Parathyroid adenoma (tissue), 2 donors: ENCODE measurements at regions not wholly inside any gene's neighbourhood (a gene's known extent, or its start where the extent isn't known, plus 50 kb on each side); places are given as distances from the start of the nearest gene placed in this dataset.

Experiments
- H2AFZ ChIP-seq: fragments of 300-600 bp; sonication (generic); one replicate; pipeline ENCODE4 v1.7.0; 2017; ENCODE audit warnings: antibody characterized with exemption, mild to moderate bottlenecking
- H3K27ac ChIP-seq: fragments of 300-600 bp; sonication (generic); one replicate; pipeline ENCODE4 v1.7.0; 2017
- H3K27me3 ChIP-seq: fragments of 300-600 bp; sonication (generic); one replicate; pipeline ENCODE4 v1.7.0; 2017; ENCODE audit warnings: low read length; ENCODE audit not compliant: control insufficient read depth, insufficient read depth
- H3K36me3 ChIP-seq: fragments of 300-600 bp; sonication (generic); one replicate; pipeline ENCODE4 v1.7.0; 2017; ENCODE audit warnings: low read length; ENCODE audit not compliant: control insufficient read depth, insufficient read depth
- H3K4me1 ChIP-seq: fragments of 300-600 bp; sonication (generic); one replicate; pipeline ENCODE4 v1.7.0; 2017; ENCODE audit warnings: control low read depth
- H3K4me2 ChIP-seq: fragments of 300-600 bp; sonication (generic); one replicate; pipeline ENCODE4 v1.7.0; 2017; ENCODE audit warnings: low read length
- H3K4me3 ChIP-seq: fragments of 300-600 bp; sonication (generic); one replicate; pipeline ENCODE4 v1.7.0; 2017; ENCODE audit warnings: low read depth, low read length
- H3K79me2 ChIP-seq: fragments of 300-600 bp; sonication (generic); one replicate; pipeline ENCODE4 v1.7.0; 2017; ENCODE audit warnings: control low read depth
- H3K9ac ChIP-seq: fragments of 300-600 bp; sonication (generic); one replicate; pipeline ENCODE4 v1.7.0; 2017; ENCODE audit warnings: mild to moderate bottlenecking
- H3K9me3 ChIP-seq: fragments of 300-600 bp; sonication (generic); one replicate; pipeline ENCODE4 v1.7.0; 2017; ENCODE audit warnings: low read length; ENCODE audit not compliant: control insufficient read depth
- TF ChIP-seq, protein P1 (sequence below): fragments of 300-600 bp; sonication (generic); IDR thresholded peaks from one replicate; pipeline ENCODE4 v1.7.0; 2017; ENCODE audit warnings: antibody characterized with exemption, mild to moderate bottlenecking
- donor health status: primary hyperparathyroidism.

DNA sequence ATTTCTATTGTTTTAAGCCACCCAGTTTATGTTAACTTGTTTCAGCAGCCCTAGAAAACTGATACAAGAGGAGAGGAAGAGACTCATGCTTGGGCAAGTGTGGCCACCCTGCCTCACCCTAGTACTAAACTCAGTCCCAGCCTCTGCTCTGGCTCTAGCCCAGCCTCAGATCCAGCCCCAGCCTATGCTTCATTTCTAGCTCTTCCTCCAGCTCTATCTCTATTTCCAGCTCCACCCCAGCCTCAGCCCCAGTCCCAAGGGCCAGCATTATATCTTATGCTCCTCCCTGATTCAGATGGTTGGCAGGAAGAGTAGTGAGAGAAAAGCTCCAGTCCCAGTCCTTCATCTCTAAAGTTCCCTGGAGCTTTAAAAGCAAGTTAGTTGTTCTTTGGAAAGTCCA, 535.5 kb downstream of the PTPRC start:
- no peaks in the 10 kb centered on the region for H3K27me3 ChIP-seq
- H3K27ac ChIP-seq = no peak overlapping the region
- TF ChIP-seq, protein P1, sequence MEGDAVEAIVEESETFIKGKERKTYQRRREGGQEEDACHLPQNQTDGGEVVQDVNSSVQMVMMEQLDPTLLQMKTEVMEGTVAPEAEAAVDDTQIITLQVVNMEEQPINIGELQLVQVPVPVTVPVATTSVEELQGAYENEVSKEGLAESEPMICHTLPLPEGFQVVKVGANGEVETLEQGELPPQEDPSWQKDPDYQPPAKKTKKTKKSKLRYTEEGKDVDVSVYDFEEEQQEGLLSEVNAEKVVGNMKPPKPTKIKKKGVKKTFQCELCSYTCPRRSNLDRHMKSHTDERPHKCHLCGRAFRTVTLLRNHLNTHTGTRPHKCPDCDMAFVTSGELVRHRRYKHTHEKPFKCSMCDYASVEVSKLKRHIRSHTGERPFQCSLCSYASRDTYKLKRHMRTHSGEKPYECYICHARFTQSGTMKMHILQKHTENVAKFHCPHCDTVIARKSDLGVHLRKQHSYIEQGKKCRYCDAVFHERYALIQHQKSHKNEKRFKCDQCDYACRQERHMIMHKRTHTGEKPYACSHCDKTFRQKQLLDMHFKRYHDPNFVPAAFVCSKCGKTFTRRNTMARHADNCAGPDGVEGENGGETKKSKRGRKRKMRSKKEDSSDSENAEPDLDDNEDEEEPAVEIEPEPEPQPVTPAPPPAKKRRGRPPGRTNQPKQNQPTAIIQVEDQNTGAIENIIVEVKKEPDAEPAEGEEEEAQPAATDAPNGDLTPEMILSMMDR = no peak
- no peak overlapping the region for H2AFZ ChIP-seq
- H3K4me2 ChIP-seq = no peak overlapping the region
- H3K4me1 ChIP-seq = no peaks in the 10 kb centered on the region
- no peaks in the 10 kb centered on the region for H3K9me3 ChIP-seq
- no peaks in the 10 kb centered on the region for H3K79me2 ChIP-seq
- no peak overlapping the region for H3K9ac ChIP-seq
- no peaks in the 10 kb centered on the region for H3K36me3 ChIP-seq
- no peak overlapping the region for H3K4me3 ChIP-seq

DNA sequence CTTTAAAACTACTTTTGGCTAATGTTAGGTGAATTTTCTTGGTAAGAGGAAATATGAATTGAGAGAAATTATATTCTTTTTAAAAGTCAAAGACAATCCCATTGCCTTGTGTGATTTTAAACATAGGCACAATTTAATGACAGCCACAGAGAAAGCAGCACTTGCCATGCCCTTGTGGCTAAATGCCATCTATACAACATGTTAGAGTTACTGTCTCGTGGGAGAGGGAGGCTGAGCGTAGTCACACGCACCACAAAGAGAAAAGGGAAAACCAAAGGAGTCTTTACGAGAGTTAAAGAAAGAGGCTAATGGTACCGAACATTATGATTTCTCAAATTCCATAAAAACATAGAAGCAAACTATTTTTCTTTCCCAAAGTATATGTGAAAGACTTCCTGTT, 537.9 kb downstream of the PTPRC start:
- H3K27me3 ChIP-seq = no peaks in the 10 kb centered on the region
- H3K9me3 ChIP-seq = no peaks in the 10 kb centered on the region
- no peak overlapping the region for H3K9ac ChIP-seq
- TF ChIP-seq, protein P1 = no peak
- H3K4me3 ChIP-seq = no peak overlapping the region
- H3K79me2 ChIP-seq = no peaks in the 10 kb centered on the region
- H3K4me2 ChIP-seq = no peak overlapping the region
- no peaks in the 10 kb centered on the region for H3K36me3 ChIP-seq
- H3K4me1 ChIP-seq = no peaks in the 10 kb centered on the region
- H3K27ac ChIP-seq = no peak overlapping the region
- no peak overlapping the region for H2AFZ ChIP-seq

DNA sequence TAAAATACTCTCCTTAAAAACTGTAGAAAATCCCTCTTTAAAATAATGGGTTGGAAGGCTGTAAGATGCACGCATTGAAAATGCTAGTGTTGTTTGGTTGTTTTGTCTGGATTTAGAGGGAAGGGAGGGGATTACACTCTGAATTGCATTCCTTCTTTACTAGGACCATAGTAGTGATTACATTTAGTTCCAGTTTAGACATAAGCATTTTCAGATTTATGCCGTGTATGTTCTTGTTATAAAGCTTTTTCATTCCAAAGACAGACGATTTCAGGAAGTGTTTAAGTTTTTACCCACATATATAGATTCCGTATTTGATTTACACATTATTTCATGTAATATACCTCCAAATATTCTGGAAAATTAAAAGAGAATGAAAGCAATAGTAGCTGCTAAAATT, 538.4 kb downstream of the PTPRC start:
- no peaks in the 10 kb centered on the region for H3K27me3 ChIP-seq
- H3K4me2 ChIP-seq = no peak overlapping the region
- H3K27ac ChIP-seq = no peak overlapping the region
- no peaks in the 10 kb centered on the region for H3K4me1 ChIP-seq
- no peaks in the 10 kb centered on the region for H3K79me2 ChIP-seq
- H3K9me3 ChIP-seq = no peaks in the 10 kb centered on the region
- no peak overlapping the region for H3K4me3 ChIP-seq
- no peak overlapping the region for H3K9ac ChIP-seq
- H3K36me3 ChIP-seq = no peaks in the 10 kb centered on the region
- no peak overlapping the region for H2AFZ ChIP-seq
- TF ChIP-seq, protein P1 = no peak

DNA sequence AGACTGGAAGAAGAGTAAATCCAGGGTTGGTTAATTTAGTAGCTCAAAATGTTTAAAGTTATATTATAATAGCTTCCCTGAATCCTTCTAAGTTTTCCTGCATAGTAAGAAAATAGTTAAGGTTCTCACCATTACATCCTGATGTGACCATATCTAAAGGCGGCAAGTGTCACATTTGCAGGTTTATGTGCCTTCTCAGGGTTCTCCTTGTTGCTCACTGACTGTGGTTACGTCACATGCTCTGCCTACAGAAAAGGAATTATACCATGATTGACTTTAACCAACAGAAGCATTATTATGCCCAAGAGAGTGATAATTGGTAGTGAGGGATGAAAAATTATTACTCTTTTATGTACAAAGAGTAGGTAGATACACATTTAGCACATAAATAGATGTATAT, 539.8 kb downstream of the PTPRC start:
- H2AFZ ChIP-seq = no peak overlapping the region
- no peaks in the 10 kb centered on the region for H3K36me3 ChIP-seq
- H3K4me3 ChIP-seq = no peak overlapping the region
- TF ChIP-seq, protein P1 = no peak
- H3K9me3 ChIP-seq = no peaks in the 10 kb centered on the region
- no peak overlapping the region for H3K4me2 ChIP-seq
- no peaks in the 10 kb centered on the region for H3K4me1 ChIP-seq
- H3K79me2 ChIP-seq = no peaks in the 10 kb centered on the region
- no peak overlapping the region for H3K27ac ChIP-seq
- no peaks in the 10 kb centered on the region for H3K27me3 ChIP-seq
- H3K9ac ChIP-seq = no peak overlapping the region

DNA sequence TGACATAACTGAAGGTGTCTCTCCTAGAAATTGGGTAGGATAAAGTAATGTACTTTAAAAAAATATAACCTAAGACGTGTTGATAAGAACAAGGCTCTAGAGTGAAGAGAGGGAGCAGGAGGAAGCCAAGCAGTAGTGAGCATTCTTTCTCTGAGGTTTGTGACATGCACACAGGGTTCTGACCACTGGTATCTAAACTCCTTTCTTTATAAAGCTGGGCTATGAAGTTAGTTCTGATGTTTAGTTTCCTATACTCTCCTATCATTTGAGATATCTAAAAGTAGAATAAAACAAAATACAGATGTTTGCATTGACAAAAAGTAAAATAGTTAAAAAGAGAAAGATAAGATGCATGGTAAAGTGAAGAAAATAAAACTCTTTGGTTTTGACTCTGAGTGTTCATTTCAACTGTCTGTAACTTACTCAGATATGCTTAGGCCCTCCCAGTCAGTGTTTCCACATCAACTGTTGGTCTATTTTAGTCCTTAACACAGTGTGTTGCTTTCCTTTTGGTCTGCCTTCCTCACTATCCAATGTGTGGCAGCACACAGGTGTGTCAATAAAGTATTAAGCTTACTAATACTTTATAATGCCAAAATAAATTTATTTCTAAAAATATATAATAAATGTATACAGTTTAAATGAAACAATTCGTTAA, 543.5 kb downstream of the PTPRC start:
- Histone ChIP-seq H3K4me1 (no peaks in the 10 kb centered on the region), H3K36me3 (no peaks in the 10 kb centered on the region), H3K9ac (no peak overlapping the region), H3K27me3 (no peaks in the 10 kb centered on the region), H3K4me3 (no peak overlapping the region), H3K4me2 (no peak overlapping the region), H2AFZ (no peak overlapping the region), H3K9me3 (no peaks in the 10 kb centered on the region), H3K27ac (no peak overlapping the region), H3K79me2 (no peaks in the 10 kb centered on the region)
- TF ChIP-seq, protein P1 = no peak
